ENCODE measurements at regions not wholly inside any gene's neighbourhood (a gene's known extent, or its start where the extent isn't known, plus 50 kb on each side); places are given as distances from the start of the nearest gene placed in this dataset.
"Not testable (repeated sequence)": the region's sequence is repeated elsewhere in the genome, so short reads cannot be mapped to it uniquely, and the experiment has no call there.

DNA sequence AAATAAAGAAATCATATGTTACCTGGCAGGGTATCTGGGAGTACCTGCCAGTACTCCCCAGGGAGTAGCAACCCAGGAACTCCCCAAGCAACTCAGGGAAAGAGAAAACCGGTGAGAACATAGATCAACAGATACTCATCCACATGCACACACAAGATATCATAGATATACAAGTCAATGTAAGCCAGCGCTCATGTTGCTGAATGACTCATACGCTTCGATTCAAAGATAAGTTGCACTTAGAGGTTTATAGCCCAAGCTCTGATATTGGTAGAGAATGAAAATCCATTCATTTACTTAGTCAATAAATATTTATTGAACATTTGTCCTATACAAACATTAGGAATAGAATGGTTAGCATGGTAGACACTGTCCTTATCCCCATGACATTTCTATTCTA, 219.1 kb upstream of the TRPC7 start:
- TF ChIP-seq, protein P1, sequence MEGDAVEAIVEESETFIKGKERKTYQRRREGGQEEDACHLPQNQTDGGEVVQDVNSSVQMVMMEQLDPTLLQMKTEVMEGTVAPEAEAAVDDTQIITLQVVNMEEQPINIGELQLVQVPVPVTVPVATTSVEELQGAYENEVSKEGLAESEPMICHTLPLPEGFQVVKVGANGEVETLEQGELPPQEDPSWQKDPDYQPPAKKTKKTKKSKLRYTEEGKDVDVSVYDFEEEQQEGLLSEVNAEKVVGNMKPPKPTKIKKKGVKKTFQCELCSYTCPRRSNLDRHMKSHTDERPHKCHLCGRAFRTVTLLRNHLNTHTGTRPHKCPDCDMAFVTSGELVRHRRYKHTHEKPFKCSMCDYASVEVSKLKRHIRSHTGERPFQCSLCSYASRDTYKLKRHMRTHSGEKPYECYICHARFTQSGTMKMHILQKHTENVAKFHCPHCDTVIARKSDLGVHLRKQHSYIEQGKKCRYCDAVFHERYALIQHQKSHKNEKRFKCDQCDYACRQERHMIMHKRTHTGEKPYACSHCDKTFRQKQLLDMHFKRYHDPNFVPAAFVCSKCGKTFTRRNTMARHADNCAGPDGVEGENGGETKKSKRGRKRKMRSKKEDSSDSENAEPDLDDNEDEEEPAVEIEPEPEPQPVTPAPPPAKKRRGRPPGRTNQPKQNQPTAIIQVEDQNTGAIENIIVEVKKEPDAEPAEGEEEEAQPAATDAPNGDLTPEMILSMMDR (IDR thresholded peaks at IDR 0.05) = no peak
- DNase-seq (ENCODE audit: low spot score in 2 of 2) = no peak
- Histone ChIP-seq H3K27me3 (no peaks in the 10 kb centered on the region), H3K36me3 (no peaks in the 10 kb centered on the region), H3K27ac (no peak overlapping the region), H3K9me3 (no peaks in the 10 kb centered on the region), H3K4me1 (no peaks in the 10 kb centered on the region), H3K4me3 (no peak overlapping the region)
- intact Hi-C loops (cut with DNase I) = no loop called here

DNA sequence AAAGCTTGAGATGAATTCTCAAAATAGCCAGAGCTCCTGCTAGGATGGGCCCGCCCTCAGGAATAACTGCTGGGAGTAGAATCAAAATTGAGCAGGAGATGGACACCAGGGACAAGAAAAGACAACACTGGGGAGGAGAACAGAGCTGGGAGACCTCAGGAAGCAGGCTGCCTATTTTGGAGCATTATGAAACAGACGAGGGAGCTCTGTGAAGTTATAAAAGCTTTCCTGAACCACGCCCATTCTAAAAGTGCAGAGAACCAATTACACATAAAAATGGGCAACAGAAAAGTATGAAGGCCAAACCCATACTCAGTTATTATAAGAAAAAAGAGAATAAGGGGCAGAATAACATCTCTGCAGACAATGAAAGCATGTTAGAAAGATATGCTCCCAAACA, 213.9 kb upstream of the TRPC7 start:
- Histone ChIP-seq H3K9me3 (no peaks in the 10 kb centered on the region), H3K27ac (no peak overlapping the region), H3K27me3 (no peaks in the 10 kb centered on the region), H3K36me3 (no peaks in the 10 kb centered on the region), H3K4me3 (no peak overlapping the region), H3K4me1 (no peaks in the 10 kb centered on the region)
- TF ChIP-seq, protein P1 (IDR thresholded peaks at IDR 0.05) = no peak
- intact Hi-C loops (cut with DNase I) = no loop called here
- no peak for DNase-seq (ENCODE audit: low spot score in 2 of 2)

DNA sequence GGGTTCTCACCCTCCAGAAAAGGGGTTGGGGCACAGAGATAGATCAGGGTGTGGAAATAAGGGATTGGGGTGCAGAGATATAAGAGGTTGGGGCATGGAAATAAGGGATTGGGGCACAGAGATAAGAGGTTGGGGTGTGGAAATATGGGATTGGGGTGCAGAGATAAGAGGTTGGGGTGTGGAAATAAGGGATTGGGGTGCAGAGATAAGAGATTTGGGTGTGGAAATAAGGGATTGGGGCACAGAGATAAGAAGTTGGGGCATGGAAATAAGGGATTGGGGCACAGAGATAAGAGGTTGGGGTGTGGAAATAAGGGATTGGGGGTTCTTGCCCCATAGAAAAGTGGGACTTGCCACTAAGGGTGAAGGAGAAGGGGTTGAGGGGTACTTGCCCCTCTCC, 204.5 kb upstream of the TRPC7 start:
- H3K4me1 ChIP-seq; DNase-seq (ENCODE audit: low spot score in 2 of 2); intact Hi-C loops (cut with DNase I); H3K27me3 ChIP-seq; H3K4me3 ChIP-seq; H3K9me3 ChIP-seq; H3K36me3 ChIP-seq; H3K27ac ChIP-seq: not testable (repeated sequence)

DNA sequence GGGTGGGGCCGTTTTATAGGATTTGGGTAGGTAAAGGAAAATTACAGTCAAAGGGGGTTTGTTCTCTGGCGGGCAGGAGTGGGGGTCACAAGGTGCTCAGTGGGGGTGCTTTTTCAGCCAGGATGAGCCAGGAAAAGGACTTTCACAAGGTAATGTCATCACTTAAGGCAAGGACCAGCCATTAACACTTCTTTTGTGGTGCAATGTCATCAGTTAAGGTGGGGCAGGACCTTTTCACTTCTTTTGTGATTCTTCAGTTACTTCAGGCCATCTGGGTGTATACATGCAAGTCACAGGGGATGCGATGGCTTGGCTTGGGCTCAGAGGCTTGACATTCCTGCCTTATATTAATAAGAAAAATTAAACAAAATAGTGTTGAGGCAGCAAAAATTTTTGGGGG, 200.1 kb upstream of the TRPC7 start:
- not testable (repeated sequence) for DNase-seq (ENCODE audit: low spot score in 2 of 2)

DNA sequence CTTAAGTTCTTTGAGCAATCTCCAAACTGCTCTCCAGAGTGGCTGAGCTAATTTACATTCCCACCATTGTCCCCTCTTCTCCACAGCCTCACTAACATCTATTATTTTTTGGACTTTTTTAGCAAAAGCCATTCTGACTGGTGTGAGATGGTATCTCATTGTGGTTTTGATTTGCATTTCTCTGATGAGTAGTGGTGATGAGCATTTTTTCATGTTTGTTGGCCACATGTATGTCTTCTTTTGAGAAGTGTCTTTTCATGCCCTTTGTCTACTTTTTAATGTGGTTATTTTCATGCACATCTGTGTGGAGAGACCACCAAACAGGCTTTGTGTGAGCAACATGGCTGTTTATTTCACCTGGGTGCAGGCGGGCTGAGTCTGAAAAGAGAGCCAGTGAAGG, 199.7 kb upstream of the TRPC7 start:
- H3K27me3 ChIP-seq; H3K27ac ChIP-seq; DNase-seq (ENCODE audit: low spot score in 2 of 2); intact Hi-C loops (cut with DNase I); H3K36me3 ChIP-seq; H3K4me3 ChIP-seq; H3K4me1 ChIP-seq; H3K9me3 ChIP-seq: not testable (repeated sequence)

More for the DNA sequence above, 200.1 kb upstream of the TRPC7 start:
- H3K4me1 ChIP-seq; intact Hi-C loops (cut with DNase I); H3K4me3 ChIP-seq; H3K27me3 ChIP-seq; H3K9me3 ChIP-seq; H3K36me3 ChIP-seq; H3K27ac ChIP-seq: not testable (repeated sequence)

DNA sequence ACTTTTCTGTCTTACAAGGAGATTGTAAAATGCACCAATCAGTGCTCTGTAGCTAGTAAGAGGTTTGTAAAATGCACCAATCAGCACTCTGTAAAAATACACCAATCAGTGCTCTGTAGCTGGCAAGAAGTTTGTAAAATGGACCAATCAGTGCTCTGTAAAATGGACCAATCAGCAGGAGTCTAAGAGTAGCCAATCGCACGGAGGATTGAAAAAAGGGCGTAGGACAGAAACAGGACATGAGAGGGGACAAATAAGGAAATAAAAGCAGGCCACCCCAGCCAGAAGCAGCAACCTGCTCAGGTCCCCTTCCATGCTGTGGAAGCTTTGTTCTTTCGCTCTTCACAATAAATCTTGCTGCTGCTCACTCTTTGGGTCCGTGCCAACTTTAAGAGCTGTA, 199.1 kb upstream of the TRPC7 start:
- DNase-seq (ENCODE audit: low spot score in 2 of 2); H3K9me3 ChIP-seq; H3K4me1 ChIP-seq; H3K27me3 ChIP-seq; intact Hi-C loops (cut with DNase I); H3K36me3 ChIP-seq; H3K27ac ChIP-seq; H3K4me3 ChIP-seq: not testable (repeated sequence)

DNA sequence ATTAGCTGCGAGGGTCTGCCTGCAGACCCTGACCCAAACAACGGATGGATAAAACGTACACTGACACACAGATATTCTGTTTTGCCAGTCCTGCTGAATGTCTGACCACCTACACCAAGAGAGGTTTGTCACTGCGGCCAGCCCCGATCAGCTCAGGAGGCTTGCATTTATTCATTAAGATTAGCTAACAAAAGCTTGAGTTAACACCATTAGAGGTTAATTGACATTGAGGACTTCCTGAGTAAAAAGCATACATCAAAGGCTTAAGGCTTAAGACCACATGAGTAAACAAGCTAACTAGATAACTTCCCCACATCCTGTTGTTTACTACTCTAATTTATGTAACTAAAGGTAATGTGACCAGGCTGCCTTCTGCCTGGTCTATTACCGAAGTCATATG, 198.1 kb upstream of the TRPC7 start:
- Histone ChIP-seq H3K4me3 (no peak overlapping the region), H3K36me3 (no peaks in the 10 kb centered on the region), H3K27me3 (no peaks in the 10 kb centered on the region), H3K9me3 (no peaks in the 10 kb centered on the region), H3K4me1 (no peaks in the 10 kb centered on the region), H3K27ac (no peak overlapping the region)
- TF ChIP-seq, protein P1 (IDR thresholded peaks at IDR 0.05) = no peak
- DNase-seq (ENCODE audit: low spot score in 2 of 2) = no peak
- intact Hi-C loops (cut with DNase I) = no loop called here

DNA sequence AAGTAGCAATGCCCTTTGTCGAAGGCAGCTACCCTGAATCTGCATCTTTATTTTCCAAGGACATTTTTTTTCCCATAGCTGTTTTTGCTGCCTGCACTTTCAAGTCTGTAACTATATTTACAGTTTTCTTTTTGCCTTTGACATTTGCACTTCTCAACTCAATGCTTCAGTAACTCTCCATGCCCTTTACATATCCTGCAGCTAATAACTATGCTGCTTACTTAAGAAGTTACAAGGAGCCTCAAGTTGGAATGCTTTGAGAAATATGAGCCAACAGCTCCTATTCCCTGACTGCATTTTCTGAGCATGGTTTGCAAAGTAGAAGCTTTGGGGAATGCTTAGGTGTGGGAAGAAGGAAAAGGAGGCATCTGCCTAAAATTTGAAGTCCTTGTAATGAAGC, 194.8 kb upstream of the TRPC7 start:
- Histone ChIP-seq H3K4me1 (no peaks in the 10 kb centered on the region), H3K36me3 (no peaks in the 10 kb centered on the region), H3K4me3 (no peak overlapping the region), H3K27ac (no peak overlapping the region), H3K27me3 (no peaks in the 10 kb centered on the region), H3K9me3 (peaks cover 0 to 7% of the 10 kb centered on the region in 2 donors)
- intact Hi-C loops (cut with DNase I) = no loop called here
- TF ChIP-seq, protein P1 (IDR thresholded peaks at IDR 0.05) = no peak
- DNase-seq (ENCODE audit: low spot score in 2 of 2) = no peak

Measured in ascending aorta (tissue), 2 donors.